Right ventricle myocardium inferior (tissue), 1 donor: ENCODE measurements at regions not wholly inside any gene's neighbourhood (a gene's known extent, or its start where the extent isn't known, plus 50 kb on each side); places are given as distances from the start of the nearest gene placed in this dataset.
A peak's percentile ranks its signal among the peaks of the same experiment; 100 is the strongest.

Experiments
- ATAC-seq: fragments of 200-7000 bp; cut with Tn5 transposase; one replicate; pipeline ENCODE4 v1.9.1; 2020; ENCODE audit warnings: mild to moderate bottlenecking, moderate library complexity
- DNase-seq: peaks from one replicate; pipeline ENCODE4 v3.0.0; 2021; ENCODE audit errors: missing footprints
- intact Hi-C: fragments of 100-400 bp; cut with DNase I; formaldehyde crosslinking; loops from one replicate; pipeline ENCODE4 v1.11.0; 2022
- donor health status: DM: no; HTN: yes; CAD: no; lungs with severe emphysema.

GRCh38 chr14:53772936-53773335 is 183.7 kb downstream of the BMP4 start:
- no peak for ATAC-seq
- intact Hi-C loops, result no loop called here
- DNase-seq, result no peak

GRCh38 chr14:53767566-53767965 is 189.1 kb downstream of the BMP4 start:
- DNase-seq, result no peak
- intact Hi-C loops, result no loop called here

GRCh38 chr14:53766601-53767000 is 190.0 kb downstream of the BMP4 start:
- no peak for DNase-seq
- ATAC-seq, result no peak
- intact Hi-C loops, result no loop called here

More at GRCh38 chr14:53767566-53767965, 189.1 kb downstream of the BMP4 start:
- ATAC-seq, result no peak

- ATAC-seq (no peak), DNase-seq (no peak)
- intact Hi-C loops, result no loop called here
These were observed 190.5 kb downstream of the BMP4 start for GRCh38 chr14:53766106-53766505.

- intact Hi-C loops, result no loop called here
- ATAC-seq (no peak), DNase-seq (no peak)
These were observed 191.8 kb downstream of the BMP4 start for GRCh38 chr14:53764846-53765245.

- DNase-seq (no peak), ATAC-seq (no peak)
- intact Hi-C loops, result no loop called here
These were observed 198.5 kb downstream of the BMP4 start for GRCh38 chr14:53758141-53758540.

- ATAC-seq (no peak), DNase-seq (no peak)
- intact Hi-C loops, result no loop called here
These were observed 198.9 kb downstream of the BMP4 start for GRCh38 chr14:53757732-53758131.

GRCh38 chr14:53751650-53752049 is 205.0 kb downstream of the BMP4 start:
- DNase-seq (no peak), ATAC-seq (no peak)
- intact Hi-C loops, result no loop called here

GRCh38 chr14:53748691-53749090 is 207.9 kb downstream of the BMP4 start:
- ATAC-seq (no peak), DNase-seq (no peak)
- intact Hi-C loops, result no loop called here

- ATAC-seq, result no peak
- DNase-seq, result no peak
- intact Hi-C loops, result no loop called here
These were observed 211.8 kb downstream of the BMP4 start for GRCh38 chr14:53744857-53745256.

GRCh38 chr14:53743371-53743770 is 213.3 kb downstream of the BMP4 start:
- intact Hi-C loops, result no loop called here
- ATAC-seq (no peak), DNase-seq (no peak)

GRCh38 chr14:53742233-53742620 is 214.4 kb downstream of the BMP4 start:
- intact Hi-C loops, result no loop called here
- DNase-seq (no peak), ATAC-seq (no peak)

GRCh38 chr14:53741479-53742232 is 215.0 kb downstream of the BMP4 start:
- ATAC-seq (no peak), DNase-seq (no peak)
- intact Hi-C loops, result no loop called here

GRCh38 chr14:53740570-53740969 is 216.1 kb downstream of the BMP4 start:
- DNase-seq (no peak), ATAC-seq (no peak)
- intact Hi-C loops, result no loop called here

- no peak for ATAC-seq
- intact Hi-C loops, result no loop called here
- DNase-seq, result no peak
These were observed 220.7 kb downstream of the BMP4 start for GRCh38 chr14:53735916-53736315.

GRCh38 chr14:53723221-53723620 is 233.4 kb downstream of the BMP4 start:
- ATAC-seq (no peak), DNase-seq (no peak)
- intact Hi-C loops, result no loop called here

GRCh38 chr14:53719536-53719935 is 237.1 kb downstream of the BMP4 start:
- ATAC-seq, result no peak
- DNase-seq, result no peak
- intact Hi-C loops, result loop anchor here (10.0 kb wide), 1 partner anchor 155 kb away; no protein-coding TSS in a partner anchor

- ATAC-seq (no peak), DNase-seq (no peak)
- intact Hi-C loops, result loop anchor here (10.0 kb wide), 1 partner anchor 158 kb away; no protein-coding TSS in a partner anchor
These were observed 240.0 kb downstream of the BMP4 start for GRCh38 chr14:53716578-53716977.

GRCh38 chr14:53715193-53715721 is 241.4 kb downstream of the BMP4 start:
- intact Hi-C loops, result loop anchor here (2.0 to 10.0 kb wide), 2 partner anchors 160 to 240 kb away; no protein-coding TSS in a partner anchor

GRCh38 chr14:53714495-53715192 is 242.0 kb downstream of the BMP4 start:
- intact Hi-C loops, result loop anchor here (2.0 to 10.0 kb wide), 2 partner anchors 160 to 240 kb away; no protein-coding TSS in a partner anchor
- DNase-seq (no peak), ATAC-seq (peak; percentile 42)

More at GRCh38 chr14:53715193-53715721, 241.4 kb downstream of the BMP4 start:
- ATAC-seq (peak; percentile 83), DNase-seq (no peak)
